Type B pancreatic cell (in vitro differentiated cells): ENCODE measurements at regions not wholly inside any gene's neighbourhood (a gene's known extent, or its start where the extent isn't known, plus 50 kb on each side); places are given as distances from the start of the nearest gene placed in this dataset.

Experiments used
- DNase-seq: peaks from one replicate; pipeline ENCODE4 v3.0.0; 2021; ENCODE audit warnings: mixed read lengths; ENCODE audit not compliant: unreplicated experiment; ENCODE audit errors: extremely low spot score
- H3K27ac Mint-ChIP-seq: 2 replicates; pipeline ENCODE4 v1.8.0; 2021; ENCODE audit warnings: mild to moderate bottlenecking, mixed read lengths
- H3K27me3 Mint-ChIP-seq: 2 replicates; pipeline ENCODE4 v1.8.0; 2021; ENCODE audit warnings: mixed read lengths
- H3K36me3 Mint-ChIP-seq: 2 replicates; pipeline ENCODE4 v1.8.0; 2021; ENCODE audit warnings: mixed read lengths
- H3K4me1 Mint-ChIP-seq: one replicate; pipeline ENCODE4 v1.8.0; 2021; ENCODE audit warnings: mixed read lengths; ENCODE audit not compliant: unreplicated experiment
- H3K4me3 Mint-ChIP-seq: 2 replicates; pipeline ENCODE4 v1.8.0; 2021; ENCODE audit warnings: mild to moderate bottlenecking, mixed read lengths
- H3K9me3 Mint-ChIP-seq: 2 replicates; pipeline ENCODE4 v1.8.0; 2021; ENCODE audit warnings: mixed read lengths
- TF ChIP-seq, protein P1 (sequence below): fragments of 200-600 bp; sonication (generic); conservative IDR thresholded peaks from 2 replicates; pipeline ENCODE4 v1.5.0; 2021; ENCODE audit warnings: antibody characterized with exemption, mild to moderate bottlenecking

DNA sequence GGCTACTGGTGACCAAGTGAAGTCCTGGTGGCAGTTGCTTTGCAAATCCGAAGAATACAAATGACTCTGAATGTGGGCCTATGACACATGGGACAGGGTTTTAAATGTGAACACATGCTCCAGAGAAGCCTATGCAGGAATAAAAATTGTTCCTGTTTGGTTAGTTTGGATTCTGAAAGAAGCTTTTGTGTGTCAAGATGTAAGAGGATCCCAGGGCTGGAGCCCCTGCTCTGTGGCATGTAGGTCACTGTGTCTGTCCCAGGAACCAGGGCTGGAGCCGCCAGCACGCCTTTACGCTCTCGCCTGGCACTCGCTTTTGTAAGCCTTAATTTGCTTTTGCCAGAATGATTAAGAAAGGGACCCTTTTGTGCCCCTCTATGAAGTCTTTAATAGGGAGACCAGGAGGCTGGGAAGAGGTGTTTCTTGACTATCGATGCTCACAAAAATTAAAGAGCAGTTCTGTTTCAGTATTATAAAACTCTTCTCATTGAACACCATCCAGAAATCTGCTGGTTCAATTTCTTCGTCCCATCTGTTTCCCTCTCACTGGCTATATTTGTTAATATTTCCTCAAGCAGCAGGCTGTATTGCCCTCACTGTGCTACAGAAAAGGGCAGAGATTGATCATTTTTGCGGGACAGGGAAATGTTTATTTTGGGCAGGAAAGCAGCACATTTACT lies 532.7 kb upstream of the POU3F3 start:
- no peak overlapping the region for H3K27ac Mint-ChIP-seq
- H3K27me3 Mint-ChIP-seq: peaks cover 89% of the 10 kb centered on the region

DNA sequence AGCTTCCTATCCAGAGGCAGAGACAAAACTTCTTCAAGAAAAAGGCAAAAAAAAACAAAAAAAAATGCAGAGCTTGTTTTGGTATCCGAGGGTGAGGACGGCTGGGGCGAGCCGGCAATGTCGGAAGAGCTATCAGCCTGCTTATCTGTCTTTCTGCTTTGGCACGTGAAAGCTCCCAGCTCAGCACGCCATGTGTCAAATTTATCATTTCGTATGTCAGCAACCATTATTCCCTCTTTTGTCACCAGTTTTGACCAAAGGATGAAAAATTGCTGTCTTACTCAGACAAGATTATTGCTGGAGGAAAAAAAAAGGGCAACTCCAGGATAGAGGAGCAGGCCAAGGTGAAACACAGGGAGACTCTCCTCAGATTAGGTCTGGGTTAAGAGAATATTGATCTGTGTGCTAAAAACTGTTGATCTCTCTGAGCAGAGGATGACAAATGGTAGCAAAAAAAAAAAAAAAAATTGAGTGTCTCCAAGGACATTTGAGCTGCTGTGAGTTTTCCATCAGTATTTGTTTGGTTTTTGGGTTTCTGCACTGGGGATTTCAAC lies 532.0 kb upstream of the POU3F3 start:
- Mint-ChIP-seq H3K27me3 (peaks cover 90% of the 10 kb centered on the region), H3K4me1 (peaks cover 17% of the 10 kb centered on the region), H3K9me3 (no peaks in the 10 kb centered on the region), H3K36me3 (no peaks in the 10 kb centered on the region), H3K27ac (peak overlapping the region; percentile 59), H3K4me3 (peak overlapping the region; percentile 59)
- DNase-seq: no peak
- TF ChIP-seq, protein P1, sequence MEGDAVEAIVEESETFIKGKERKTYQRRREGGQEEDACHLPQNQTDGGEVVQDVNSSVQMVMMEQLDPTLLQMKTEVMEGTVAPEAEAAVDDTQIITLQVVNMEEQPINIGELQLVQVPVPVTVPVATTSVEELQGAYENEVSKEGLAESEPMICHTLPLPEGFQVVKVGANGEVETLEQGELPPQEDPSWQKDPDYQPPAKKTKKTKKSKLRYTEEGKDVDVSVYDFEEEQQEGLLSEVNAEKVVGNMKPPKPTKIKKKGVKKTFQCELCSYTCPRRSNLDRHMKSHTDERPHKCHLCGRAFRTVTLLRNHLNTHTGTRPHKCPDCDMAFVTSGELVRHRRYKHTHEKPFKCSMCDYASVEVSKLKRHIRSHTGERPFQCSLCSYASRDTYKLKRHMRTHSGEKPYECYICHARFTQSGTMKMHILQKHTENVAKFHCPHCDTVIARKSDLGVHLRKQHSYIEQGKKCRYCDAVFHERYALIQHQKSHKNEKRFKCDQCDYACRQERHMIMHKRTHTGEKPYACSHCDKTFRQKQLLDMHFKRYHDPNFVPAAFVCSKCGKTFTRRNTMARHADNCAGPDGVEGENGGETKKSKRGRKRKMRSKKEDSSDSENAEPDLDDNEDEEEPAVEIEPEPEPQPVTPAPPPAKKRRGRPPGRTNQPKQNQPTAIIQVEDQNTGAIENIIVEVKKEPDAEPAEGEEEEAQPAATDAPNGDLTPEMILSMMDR: no peak

More for the DNA sequence above, 532.7 kb upstream of the POU3F3 start:
- Mint-ChIP-seq H3K4me1 (peaks cover 17% of the 10 kb centered on the region), H3K9me3 (no peaks in the 10 kb centered on the region), H3K36me3 (no peaks in the 10 kb centered on the region), H3K4me3 (peak overlapping the region; percentile 59)
- DNase-seq: no peak
- TF ChIP-seq, protein P1: no peak

DNA sequence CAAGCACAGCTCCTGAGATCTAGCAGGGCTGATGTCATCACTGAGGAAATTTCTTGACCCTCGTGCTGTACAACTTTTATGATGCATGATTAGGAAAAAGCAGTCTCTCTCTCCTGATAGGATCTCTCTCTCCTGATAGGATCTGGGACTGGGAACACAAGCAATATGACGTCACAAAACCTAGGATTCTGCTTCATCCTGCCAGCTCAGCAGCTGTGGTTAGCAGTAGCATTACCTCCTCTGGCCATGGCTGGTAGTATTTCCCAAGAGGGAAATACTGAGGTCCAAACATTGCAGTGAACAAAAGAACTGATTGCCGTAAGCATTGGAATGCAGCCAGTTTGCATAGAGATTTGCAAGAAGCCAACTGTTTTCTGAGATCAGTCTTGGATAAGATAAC lies 521.2 kb upstream of the POU3F3 start:
- H3K4me1 Mint-ChIP-seq: no peaks in the 10 kb centered on the region
- no peak overlapping the region for H3K4me3 Mint-ChIP-seq
- TF ChIP-seq, protein P1: no peak
- H3K27me3 Mint-ChIP-seq: peaks cover 62% of the 10 kb centered on the region
- no peak for DNase-seq
- peaks cover 6% of the 10 kb centered on the region for H3K9me3 Mint-ChIP-seq
- no peak overlapping the region for H3K27ac Mint-ChIP-seq
- no peaks in the 10 kb centered on the region for H3K36me3 Mint-ChIP-seq

DNA sequence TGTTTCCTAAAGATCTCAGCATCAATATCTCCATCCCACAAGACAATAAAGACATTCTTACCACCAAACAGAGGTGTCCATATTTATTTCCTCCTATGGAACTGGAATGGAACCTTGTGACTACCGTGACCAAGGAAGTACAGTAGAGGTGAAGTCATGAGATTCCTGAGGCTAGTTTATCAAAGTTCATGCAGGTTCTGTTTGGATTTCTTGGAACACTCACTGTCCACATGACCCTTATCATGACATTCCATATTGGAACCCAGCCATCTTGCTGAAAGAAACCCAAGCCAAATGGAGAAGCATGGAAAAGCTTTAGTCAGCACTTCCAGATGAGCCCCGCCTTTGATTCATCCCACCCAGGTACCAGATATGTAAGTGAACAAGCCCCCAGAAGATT lies 516.0 kb upstream of the POU3F3 start:
- no peaks in the 10 kb centered on the region for H3K4me1 Mint-ChIP-seq
- TF ChIP-seq, protein P1: no peak
- H3K36me3 Mint-ChIP-seq: no peaks in the 10 kb centered on the region
- peaks cover 6% of the 10 kb centered on the region for H3K9me3 Mint-ChIP-seq
- no peak for DNase-seq
- H3K27me3 Mint-ChIP-seq: peaks cover 60% of the 10 kb centered on the region
- no peak overlapping the region for H3K4me3 Mint-ChIP-seq
- H3K27ac Mint-ChIP-seq: no peak overlapping the region

DNA sequence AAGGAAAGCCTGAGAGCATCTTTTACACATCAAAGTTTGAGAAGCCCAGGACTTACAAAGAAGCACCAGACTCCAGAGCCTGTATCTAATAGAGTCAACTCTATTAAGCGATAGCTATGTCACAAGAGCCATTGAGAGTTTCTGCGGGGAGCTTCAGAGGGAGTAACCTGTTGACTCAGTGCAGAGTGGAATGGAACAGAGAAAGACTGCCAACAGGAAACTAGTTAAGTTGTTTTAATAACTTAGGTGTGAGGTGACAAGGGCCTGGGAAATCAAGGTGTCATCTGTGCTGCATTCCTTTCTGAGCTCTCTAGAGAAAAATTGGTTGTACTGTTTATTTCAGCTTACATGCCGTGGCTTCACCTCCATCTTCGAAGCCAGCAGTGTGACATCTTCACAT lies 513.8 kb upstream of the POU3F3 start:
- no peaks in the 10 kb centered on the region for H3K36me3 Mint-ChIP-seq
- no peak overlapping the region for H3K4me3 Mint-ChIP-seq
- peaks cover 50% of the 10 kb centered on the region for H3K27me3 Mint-ChIP-seq
- TF ChIP-seq, protein P1: no peak
- no peaks in the 10 kb centered on the region for H3K4me1 Mint-ChIP-seq
- no peaks in the 10 kb centered on the region for H3K9me3 Mint-ChIP-seq
- H3K27ac Mint-ChIP-seq: no peak overlapping the region
- no peak for DNase-seq
